ENCODE measurements at regions not wholly inside any gene's neighbourhood (a gene's known extent, or its start where the extent isn't known, plus 50 kb on each side); places are given as distances from the start of the nearest gene placed in this dataset.

DNA sequence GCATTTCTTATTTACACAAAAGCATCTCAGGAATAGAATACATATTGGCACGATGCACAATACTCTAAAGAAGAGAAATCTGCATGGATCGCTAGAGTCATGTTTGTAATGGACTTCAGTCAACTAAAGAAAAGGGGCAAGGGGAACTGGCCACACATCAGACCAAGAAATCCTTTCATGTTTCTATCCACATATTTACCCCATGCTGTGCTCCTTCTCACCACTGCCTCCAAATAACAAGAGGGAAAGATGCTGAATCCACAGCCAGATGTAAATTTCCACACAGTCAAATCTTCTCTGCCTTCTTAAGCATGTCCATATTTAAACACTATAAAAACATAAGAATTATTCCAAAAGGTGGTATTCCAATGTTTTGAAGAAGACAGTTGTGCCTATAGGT, 67.6 kb downstream of the COX18 start:
- no peaks in the 10 kb centered on the region for H3K9me3 ChIP-seq (ENCODE audit: low read depth)
- H3K4me2 ChIP-seq (ENCODE audit: unreplicated experiment): no peak overlapping the region
- WGBS, 2 experiments (ENCODE audit: low coverage in 1 of 2, low lambda C conversion rate in 2 of 2, missing lambda C conversion rate in 2 of 2): 42 to 56% methylated on average over 2 of the region's 2 CpGs
- H3K27ac ChIP-seq: no peak overlapping the region
- in situ Hi-C loops (cut with MboI): loop anchor here (25.0 kb wide), 1 partner anchor 690 kb away; no protein-coding TSS in a partner anchor
- no peaks in the 10 kb centered on the region for H3K79me2 ChIP-seq (ENCODE audit: insufficient read depth)
- peaks cover 6% of the 10 kb centered on the region; the same call in 1 of the 2 replicates for H3K27me3 ChIP-seq (replicated peaks; ENCODE audit: insufficient read depth)
- no peaks in the 10 kb centered on the region for H3F3A ChIP-seq (ENCODE audit: insufficient read depth)
- no peaks in the 10 kb centered on the region for H3K4me1 ChIP-seq (ENCODE audit: insufficient read depth)
- H3K9ac ChIP-seq: no peak overlapping the region
- H3K36me3 ChIP-seq (ENCODE audit: low read depth): no peaks in the 10 kb centered on the region
- H4K20me1 ChIP-seq (ENCODE audit: insufficient read depth): no peaks in the 10 kb centered on the region
- H3K4me3 ChIP-seq: no peak overlapping the region
- H3K9me2 ChIP-seq (ENCODE audit: insufficient read depth): no peaks in the 10 kb centered on the region; the same call in 1 of the 2 replicates
- no peak for DNase-seq
- no peak overlapping the region for H2AFZ ChIP-seq
- TF ChIP-seq EZH2phosphoT487 (IDR thresholded peaks at IDR 0.05; ENCODE audit: insufficient read depth, low read depth) (no peak), EZH2 (IDR thresholded peaks at IDR 0.05; ENCODE audit: insufficient read depth, poor library complexity, severe bottlenecking) (no peak)

DNA sequence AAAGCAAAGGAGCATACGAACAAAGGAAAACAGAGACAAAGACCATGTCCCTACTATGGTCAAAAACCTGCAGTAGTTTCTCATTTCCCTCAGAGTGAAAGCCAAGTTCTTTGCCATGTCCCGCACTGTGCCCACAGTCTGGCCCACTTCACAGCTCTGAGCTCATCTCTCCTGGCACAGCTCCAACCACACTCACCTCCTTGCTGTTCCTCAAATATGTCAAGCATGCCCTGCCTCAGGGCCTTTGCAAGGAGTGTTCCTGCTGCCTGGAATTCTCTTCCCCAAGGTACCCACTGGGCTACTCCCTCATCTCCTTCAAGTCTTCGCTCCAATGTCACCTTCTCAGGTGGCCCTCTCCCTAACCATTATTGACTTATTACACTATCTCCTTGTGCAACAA, 72.1 kb downstream of the COX18 start:
- in situ Hi-C loops (cut with MboI): no loop called here
- DNase-seq: peak; percentile 33

DNA sequence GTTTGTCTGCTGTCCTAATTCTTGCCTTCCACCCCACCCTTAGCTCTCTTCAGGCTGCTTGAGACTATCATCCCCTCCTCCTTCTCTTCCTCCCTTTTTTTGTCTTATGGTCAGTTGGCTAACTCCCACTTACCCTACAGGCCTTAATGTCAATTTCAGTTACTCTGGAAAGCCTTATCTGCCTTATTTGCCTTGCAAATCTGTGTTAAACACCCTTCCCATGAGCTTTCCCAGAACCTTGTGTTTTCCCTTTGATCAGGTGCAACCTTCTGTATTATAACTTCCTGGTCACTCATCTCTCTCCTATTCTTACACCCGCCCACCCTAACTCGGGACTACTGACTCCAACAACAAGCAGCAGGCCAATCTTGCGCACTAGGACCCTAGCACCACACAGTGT, 74.8 kb downstream of the COX18 start:
- in situ Hi-C loops (cut with MboI): no loop called here
- Histone ChIP-seq H3K9ac (no peak overlapping the region), H4K20me1 (ENCODE audit: insufficient read depth) (no peaks in the 10 kb centered on the region), H2AFZ (no peak overlapping the region), H3K79me2 (ENCODE audit: insufficient read depth) (no peaks in the 10 kb centered on the region), H3F3A (ENCODE audit: insufficient read depth) (no peaks in the 10 kb centered on the region), H3K4me1 (ENCODE audit: insufficient read depth) (no peaks in the 10 kb centered on the region), H3K4me2 (ENCODE audit: unreplicated experiment) (no peak overlapping the region), H3K27ac (no peak overlapping the region), H3K4me3 (no peak overlapping the region), H3K36me3 (ENCODE audit: low read depth) (no peaks in the 10 kb centered on the region), H3K9me2 (ENCODE audit: insufficient read depth) (no peaks in the 10 kb centered on the region), H3K9me3 (ENCODE audit: low read depth) (no peaks in the 10 kb centered on the region), H3K27me3 (replicated peaks; ENCODE audit: insufficient read depth) (peaks cover 3% of the 10 kb centered on the region; the same call in 1 of the 2 replicates)
- no peak for DNase-seq
- no peak for TF ChIP-seq EZH2 (IDR thresholded peaks at IDR 0.05; ENCODE audit: insufficient read depth, poor library complexity, severe bottlenecking)
- TF ChIP-seq EZH2phosphoT487 (IDR thresholded peaks at IDR 0.05; ENCODE audit: insufficient read depth, low read depth): no peak
- 60 to 65% methylated on average over 3 of the region's 3 CpGs for WGBS, 2 experiments (ENCODE audit: low coverage in 1 of 2, low lambda C conversion rate in 2 of 2, missing lambda C conversion rate in 2 of 2)

More for the DNA sequence above, 72.1 kb downstream of the COX18 start:
- H3K27ac ChIP-seq: no peak overlapping the region
- H3K4me2 ChIP-seq (ENCODE audit: unreplicated experiment): no peak overlapping the region
- no peaks in the 10 kb centered on the region for H3K79me2 ChIP-seq (ENCODE audit: insufficient read depth)
- H3F3A ChIP-seq (ENCODE audit: insufficient read depth): no peaks in the 10 kb centered on the region
- H3K9ac ChIP-seq: no peak overlapping the region
- no peaks in the 10 kb centered on the region for H3K36me3 ChIP-seq (ENCODE audit: low read depth)
- H3K4me1 ChIP-seq (ENCODE audit: insufficient read depth): no peaks in the 10 kb centered on the region
- WGBS, 2 experiments (ENCODE audit: low coverage in 1 of 2, low lambda C conversion rate in 2 of 2, missing lambda C conversion rate in 2 of 2): 77 to 83% methylated on average over 3 of the region's 3 CpGs
- H3K27me3 ChIP-seq (replicated peaks; ENCODE audit: insufficient read depth): no peaks in the 10 kb centered on the region; the same call in 1 of the 2 replicates
- no peak overlapping the region for H2AFZ ChIP-seq
- H3K9me2 ChIP-seq (ENCODE audit: insufficient read depth): no peaks in the 10 kb centered on the region
- H3K9me3 ChIP-seq (ENCODE audit: low read depth): no peaks in the 10 kb centered on the region
- H4K20me1 ChIP-seq (ENCODE audit: insufficient read depth): no peaks in the 10 kb centered on the region
- H3K4me3 ChIP-seq: no peak overlapping the region
- TF ChIP-seq EZH2phosphoT487 (IDR thresholded peaks at IDR 0.05; ENCODE audit: insufficient read depth, low read depth): no peak
- TF ChIP-seq EZH2 (IDR thresholded peaks at IDR 0.05; ENCODE audit: insufficient read depth, poor library complexity, severe bottlenecking): no peak

DNA sequence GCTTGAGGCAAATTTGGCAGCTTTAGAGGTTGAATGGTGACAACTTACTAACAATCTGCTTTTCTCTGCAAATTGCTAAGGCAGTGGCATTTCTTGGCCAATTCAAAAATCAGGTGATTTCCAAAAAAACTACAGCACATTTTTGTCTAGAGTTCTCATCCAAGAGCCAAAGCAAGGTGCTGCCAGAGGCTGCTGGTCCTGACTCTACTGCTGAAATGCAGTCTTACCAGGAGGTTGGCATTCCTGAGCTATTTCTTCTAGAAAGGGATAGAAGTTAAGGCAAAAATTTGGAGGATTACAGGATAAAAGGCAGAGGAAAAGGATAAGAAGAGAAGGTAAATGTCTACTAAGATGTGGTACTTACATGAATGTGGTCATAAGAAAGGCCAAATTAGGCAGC, 75.6 kb downstream of the COX18 start:
- no peaks in the 10 kb centered on the region; the same call in 1 of the 2 replicates for H3K4me1 ChIP-seq (ENCODE audit: insufficient read depth)
- no peaks in the 10 kb centered on the region for H3K36me3 ChIP-seq (ENCODE audit: low read depth)
- no peaks in the 10 kb centered on the region for H3K9me3 ChIP-seq (ENCODE audit: low read depth)
- no peak overlapping the region for H2AFZ ChIP-seq
- DNase-seq: no peak
- H4K20me1 ChIP-seq (ENCODE audit: insufficient read depth): no peaks in the 10 kb centered on the region
- H3K9ac ChIP-seq: no peak overlapping the region
- TF ChIP-seq EZH2 (IDR thresholded peaks at IDR 0.05; ENCODE audit: insufficient read depth, poor library complexity, severe bottlenecking): no peak
- no peak for TF ChIP-seq EZH2phosphoT487 (IDR thresholded peaks at IDR 0.05; ENCODE audit: insufficient read depth, low read depth)
- no peak overlapping the region for H3K4me2 ChIP-seq (ENCODE audit: unreplicated experiment)
- H3K4me3 ChIP-seq: no peak overlapping the region
- in situ Hi-C loops (cut with MboI): no loop called here
- no peaks in the 10 kb centered on the region for H3F3A ChIP-seq (ENCODE audit: insufficient read depth)
- no peaks in the 10 kb centered on the region for H3K9me2 ChIP-seq (ENCODE audit: insufficient read depth)
- no peaks in the 10 kb centered on the region for H3K79me2 ChIP-seq (ENCODE audit: insufficient read depth)
- H3K27ac ChIP-seq: no peak overlapping the region
- peaks cover 3% of the 10 kb centered on the region; the same call in 1 of the 2 replicates for H3K27me3 ChIP-seq (replicated peaks; ENCODE audit: insufficient read depth)

- Histone ChIP-seq H3K27ac (no peak overlapping the region), H3K36me3 (ENCODE audit: low read depth) (no peaks in the 10 kb centered on the region), H3K9ac (no peak overlapping the region), H3K27me3 (replicated peaks; ENCODE audit: insufficient read depth) (peaks cover 3% of the 10 kb centered on the region; the same call in 1 of the 2 replicates), H3K4me2 (ENCODE audit: unreplicated experiment) (no peak overlapping the region), H3K9me3 (ENCODE audit: low read depth) (no peaks in the 10 kb centered on the region), H3K9me2 (ENCODE audit: insufficient read depth) (no peaks in the 10 kb centered on the region), H3K4me1 (ENCODE audit: insufficient read depth) (peaks cover 16% of the 10 kb centered on the region), H3K79me2 (ENCODE audit: insufficient read depth) (no peaks in the 10 kb centered on the region), H3K4me3 (no peak overlapping the region), H4K20me1 (ENCODE audit: insufficient read depth) (no peaks in the 10 kb centered on the region), H2AFZ (no peak overlapping the region), H3F3A (ENCODE audit: insufficient read depth) (peaks cover 8% of the 10 kb centered on the region; the same call in 1 of the 2 replicates)
- in situ Hi-C loops (cut with MboI): no loop called here
- TF ChIP-seq EZH2phosphoT487 (IDR thresholded peaks at IDR 0.05; ENCODE audit: insufficient read depth, low read depth) (no peak), EZH2 (IDR thresholded peaks at IDR 0.05; ENCODE audit: insufficient read depth, poor library complexity, severe bottlenecking) (no peak)
- WGBS, 2 experiments (ENCODE audit: low coverage in 1 of 2, low lambda C conversion rate in 2 of 2, missing lambda C conversion rate in 2 of 2): 61 to 72% methylated on average over 2 of the region's 2 CpGs
- DNase-seq: no peak
Observed at GRCh38 chr4:72991873-72992272, 77.6 kb downstream of the COX18 start.
